Liver (tissue), 7 donors: ENCODE measurements at regions not wholly inside any gene's neighbourhood (a gene's known extent, or its start where the extent isn't known, plus 50 kb on each side); places are given as distances from the start of the nearest gene placed in this dataset.

Source experiments
- DNase-seq: peaks from one replicate; pipeline ENCODE4 v3.0.0-alpha.2; 2017; ENCODE audit warnings: low spot score
- H3K27ac ChIP-seq, 2 donors: one replicate each; pipeline ENCODE4 v1.7.0; 2013; ENCODE audit warnings: inconsistent platforms in 2 of 2, low read length in 2 of 2, control low read depth in 1 of 2, low read depth in 1 of 2, mild to moderate bottlenecking in 1 of 2
- H3K27me3 ChIP-seq, 4 donors: one replicate each; pipeline versions ENCODE4 v1.6.1 to v1.7.0; 2013; ENCODE audit warnings: low read length in 3 of 4, inconsistent platforms in 1 of 4, mild to moderate bottlenecking in 1 of 4, moderate library complexity in 1 of 4; ENCODE audit not compliant: control insufficient read depth in 4 of 4, insufficient read depth in 4 of 4
- H3K36me3 ChIP-seq, 4 donors: one replicate each; pipeline versions ENCODE4 v1.6.1 to v1.7.0; 2013; ENCODE audit warnings: low read length in 3 of 4, mild to moderate bottlenecking in 3 of 4, low read depth in 1 of 4, moderate library complexity in 1 of 4; ENCODE audit not compliant: control insufficient read depth in 4 of 4, insufficient read depth in 3 of 4
- H3K4me1 ChIP-seq, 4 donors: one replicate each; pipeline versions ENCODE4 v1.6.1 to v1.7.0; 2013; ENCODE audit warnings: low read length in 3 of 4, mild to moderate bottlenecking in 3 of 4, moderate library complexity in 1 of 4; ENCODE audit not compliant: control insufficient read depth in 4 of 4, insufficient read depth in 4 of 4
- H3K4me3 ChIP-seq, 3 donors: one replicate each; pipeline versions ENCODE4 v1.6.1 to v1.7.0; 2013; ENCODE audit warnings: low read length in 3 of 3, control low read depth in 1 of 3, low read depth in 1 of 3, mild to moderate bottlenecking in 1 of 3
- H3K9ac ChIP-seq, 2 donors: one replicate each; pipeline ENCODE4 v1.7.0; 2013; ENCODE audit warnings: low read length in 2 of 2, mild to moderate bottlenecking in 2 of 2, moderate library complexity in 2 of 2, control low read depth in 1 of 2, low read depth in 1 of 2
- H3K9me3 ChIP-seq, 4 donors: one replicate each; pipeline versions ENCODE4 v1.6.1 to v1.7.0; 2013; ENCODE audit warnings: low read length in 3 of 4; ENCODE audit not compliant: control insufficient read depth in 4 of 4
- EGR1 ChIP-seq, 2 donors: IDR thresholded peaks; 2 replicates each; pipeline ENCODE4 v1.6.1; 2016 to 2018; ENCODE audit warnings: antibody characterized with exemption in 2 of 2, low read depth in 2 of 2
- FOXA1 ChIP-seq: IDR thresholded peaks from 2 replicates; pipeline ENCODE4 v1.6.1; 2016; ENCODE audit warnings: antibody characterized with exemption
- FOXA2 ChIP-seq: IDR thresholded peaks from 2 replicates; pipeline ENCODE4 v1.6.1; 2016; ENCODE audit warnings: antibody characterized with exemption
- GABPA ChIP-seq, 2 donors: IDR thresholded peaks in 1 of 2; conservative IDR thresholded peaks in 1 of 2; 2 replicates each; pipeline ENCODE4 v1.6.1; 2016; ENCODE audit warnings: antibody characterized with exemption in 2 of 2, mild to moderate bottlenecking in 1 of 2, moderate library complexity in 1 of 2
- HNF4A ChIP-seq, 2 donors: conservative IDR thresholded peaks; 2 replicates each; pipeline ENCODE4 v1.6.1; 2016; ENCODE audit warnings: antibody characterized with exemption in 2 of 2, mild to moderate bottlenecking in 2 of 2
- HNF4G ChIP-seq: IDR thresholded peaks from 2 replicates; pipeline ENCODE4 v1.6.1; 2016; ENCODE audit warnings: antibody characterized with exemption
- JUND ChIP-seq, 2 donors: IDR thresholded peaks; 2 replicates each; pipeline ENCODE4 v1.6.1; 2016; ENCODE audit warnings: antibody characterized with exemption in 2 of 2
- NR2F2 ChIP-seq: IDR thresholded peaks from 2 replicates; pipeline ENCODE4 v1.6.1; 2016; ENCODE audit warnings: antibody characterized with exemption
- RAD21 ChIP-seq, 2 donors: IDR thresholded peaks; 2 replicates each; pipeline ENCODE4 v1.6.1; 2016; ENCODE audit warnings: antibody characterized with exemption in 2 of 2, mild to moderate bottlenecking in 2 of 2
- RXRA ChIP-seq, 2 donors: IDR thresholded peaks; 2 replicates each; pipeline ENCODE4 v1.6.1; 2017 to 2018; ENCODE audit warnings: antibody characterized with exemption in 2 of 2, mild to moderate bottlenecking in 1 of 2
- SP1 ChIP-seq: IDR thresholded peaks from 2 replicates; pipeline ENCODE4 v1.6.1; 2018; ENCODE audit warnings: antibody characterized with exemption, mild to moderate bottlenecking
- TAF1 ChIP-seq: conservative IDR thresholded peaks from 2 replicates; pipeline ENCODE4 v1.6.1; 2016; ENCODE audit warnings: antibody characterized with exemption, mild to moderate bottlenecking
- YY1 ChIP-seq: IDR thresholded peaks from 2 replicates; pipeline ENCODE4 v1.6.1; 2016; ENCODE audit warnings: antibody characterized with exemption, mild to moderate bottlenecking
- WGBS: extraction: QIAGEN DNeasy Blood & Tissue Kit; methylation state at CpG from one replicate; pipeline ENCODE4 v1.1.7; 2013; 5-methylcytosine and 5-hydroxymethylcytosine counted together
- TF ChIP-seq, protein P1 (sequence below): IDR thresholded peaks from 2 replicates; pipeline ENCODE4 v1.6.1; 2016; ENCODE audit warnings: antibody characterized with exemption
- TF ChIP-seq, protein P2 (sequence below): IDR thresholded peaks from 2 replicates; pipeline ENCODE4 v1.6.1; 2016; ENCODE audit warnings: antibody characterized with exemption
- TF ChIP-seq, protein P3 (sequence below): IDR thresholded peaks from 2 replicates; pipeline ENCODE4 v1.6.1; 2016; ENCODE audit warnings: antibody characterized with exemption, mild to moderate bottlenecking
- TF ChIP-seq, protein P4 (sequence below): IDR thresholded peaks from 2 replicates; pipeline ENCODE4 v1.6.1; 2016; ENCODE audit warnings: antibody characterized with exemption
- donor health status: healthy.
- donor health status: healthy.
- donor health status: healthy.
- donor health status: healthy.

DNA sequence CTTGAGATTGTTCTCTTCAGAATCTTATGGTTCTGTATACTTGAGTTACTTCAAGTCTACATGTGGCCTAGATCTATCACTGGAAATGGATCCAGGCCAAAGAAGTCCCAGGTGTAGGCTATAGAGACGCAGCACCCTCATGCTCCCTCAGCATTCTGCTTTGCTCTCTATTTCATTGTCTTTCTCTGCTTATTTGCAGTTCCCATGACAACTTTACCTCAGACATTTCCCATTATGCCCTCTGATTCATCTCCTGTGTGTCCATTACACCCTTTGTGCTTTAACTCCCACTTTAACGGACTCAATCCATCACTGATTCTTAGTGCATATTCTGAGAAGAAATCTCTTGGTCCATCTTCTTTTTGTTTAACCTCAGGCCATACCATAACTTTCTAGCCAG lies 236.9 kb upstream of the NRIP1 start:
- 93% methylated on average over 2 of the region's 2 CpGs for WGBS
- TF ChIP-seq SP1 = no peak
- no peak for TF ChIP-seq HNF4G
- no peak for TF ChIP-seq EGR1 (IDR thresholded peaks at IDR 0.05; ENCODE audit: low read depth in 2 of 2)
- TF ChIP-seq FOXA1 = no peak
- TF ChIP-seq YY1 = no peak
- TF ChIP-seq RXRA (IDR thresholded peaks at IDR 0.05) = no peak
- no peak for TF ChIP-seq JUND (IDR thresholded peaks at IDR 0.05)
- Histone ChIP-seq H3K27ac (no peak overlapping the region), H3K27me3 (no peaks in the 10 kb centered on the region), H3K9me3 (peaks cover 0 to 1% (median 0%) of the 10 kb centered on the region in 4 donors), H3K4me1 (no peaks in the 10 kb centered on the region), H3K9ac (no peak overlapping the region), H3K4me3 (no peak overlapping the region), H3K36me3 (no peaks in the 10 kb centered on the region)
- DNase-seq = no peak

DNA sequence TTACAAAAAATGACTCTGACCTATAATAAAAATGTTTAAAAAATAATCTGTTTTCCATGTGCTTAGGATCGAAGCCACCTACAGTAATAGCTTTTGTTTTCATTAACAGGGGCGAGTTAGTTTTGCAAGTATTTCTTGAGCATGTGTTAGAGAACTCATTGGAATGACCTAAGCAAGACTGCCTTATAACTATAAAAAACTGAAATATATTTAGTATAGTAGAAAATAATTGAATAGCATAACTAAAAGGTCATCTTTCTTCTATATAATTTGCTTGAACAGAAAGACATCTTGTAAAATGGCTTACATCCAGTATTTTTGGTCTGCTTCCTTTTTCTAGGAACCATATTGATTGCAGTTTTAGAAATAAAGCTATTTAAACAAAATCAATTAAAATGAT lies 241.5 kb upstream of the NRIP1 start:
- TF ChIP-seq NR2F2 (no peak), FOXA1 (no peak), FOXA2 (no peak), TAF1 (no peak), RAD21 (IDR thresholded peaks at IDR 0.05) (no peak), YY1 (no peak), EGR1 (IDR thresholded peaks at IDR 0.05; ENCODE audit: low read depth in 2 of 2) (no peak), HNF4G (no peak), JUND (IDR thresholded peaks at IDR 0.05) (no peak)
- TF ChIP-seq, protein P1, sequence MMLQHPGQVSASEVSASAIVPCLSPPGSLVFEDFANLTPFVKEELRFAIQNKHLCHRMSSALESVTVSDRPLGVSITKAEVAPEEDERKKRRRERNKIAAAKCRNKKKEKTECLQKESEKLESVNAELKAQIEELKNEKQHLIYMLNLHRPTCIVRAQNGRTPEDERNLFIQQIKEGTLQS = no peak
- TF ChIP-seq, protein P2, sequence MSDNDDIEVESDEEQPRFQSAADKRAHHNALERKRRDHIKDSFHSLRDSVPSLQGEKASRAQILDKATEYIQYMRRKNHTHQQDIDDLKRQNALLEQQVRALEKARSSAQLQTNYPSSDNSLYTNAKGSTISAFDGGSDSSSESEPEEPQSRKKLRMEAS = no peak
- TF ChIP-seq, protein P3, sequence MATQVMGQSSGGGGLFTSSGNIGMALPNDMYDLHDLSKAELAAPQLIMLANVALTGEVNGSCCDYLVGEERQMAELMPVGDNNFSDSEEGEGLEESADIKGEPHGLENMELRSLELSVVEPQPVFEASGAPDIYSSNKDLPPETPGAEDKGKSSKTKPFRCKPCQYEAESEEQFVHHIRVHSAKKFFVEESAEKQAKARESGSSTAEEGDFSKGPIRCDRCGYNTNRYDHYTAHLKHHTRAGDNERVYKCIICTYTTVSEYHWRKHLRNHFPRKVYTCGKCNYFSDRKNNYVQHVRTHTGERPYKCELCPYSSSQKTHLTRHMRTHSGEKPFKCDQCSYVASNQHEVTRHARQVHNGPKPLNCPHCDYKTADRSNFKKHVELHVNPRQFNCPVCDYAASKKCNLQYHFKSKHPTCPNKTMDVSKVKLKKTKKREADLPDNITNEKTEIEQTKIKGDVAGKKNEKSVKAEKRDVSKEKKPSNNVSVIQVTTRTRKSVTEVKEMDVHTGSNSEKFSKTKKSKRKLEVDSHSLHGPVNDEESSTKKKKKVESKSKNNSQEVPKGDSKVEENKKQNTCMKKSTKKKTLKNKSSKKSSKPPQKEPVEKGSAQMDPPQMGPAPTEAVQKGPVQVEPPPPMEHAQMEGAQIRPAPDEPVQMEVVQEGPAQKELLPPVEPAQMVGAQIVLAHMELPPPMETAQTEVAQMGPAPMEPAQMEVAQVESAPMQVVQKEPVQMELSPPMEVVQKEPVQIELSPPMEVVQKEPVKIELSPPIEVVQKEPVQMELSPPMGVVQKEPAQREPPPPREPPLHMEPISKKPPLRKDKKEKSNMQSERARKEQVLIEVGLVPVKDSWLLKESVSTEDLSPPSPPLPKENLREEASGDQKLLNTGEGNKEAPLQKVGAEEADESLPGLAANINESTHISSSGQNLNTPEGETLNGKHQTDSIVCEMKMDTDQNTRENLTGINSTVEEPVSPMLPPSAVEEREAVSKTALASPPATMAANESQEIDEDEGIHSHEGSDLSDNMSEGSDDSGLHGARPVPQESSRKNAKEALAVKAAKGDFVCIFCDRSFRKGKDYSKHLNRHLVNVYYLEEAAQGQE = no peak
- Histone ChIP-seq H3K4me3 (no peak overlapping the region), H3K27me3 (no peaks in the 10 kb centered on the region), H3K9me3 (peaks cover 0 to 1% (median 0%) of the 10 kb centered on the region in 4 donors), H3K9ac (no peak overlapping the region), H3K27ac (no peak overlapping the region), H3K36me3 (no peaks in the 10 kb centered on the region), H3K4me1 (no peaks in the 10 kb centered on the region)
- 98% methylated on average over 2 of the region's 2 CpGs for WGBS
- DNase-seq = no peak

DNA sequence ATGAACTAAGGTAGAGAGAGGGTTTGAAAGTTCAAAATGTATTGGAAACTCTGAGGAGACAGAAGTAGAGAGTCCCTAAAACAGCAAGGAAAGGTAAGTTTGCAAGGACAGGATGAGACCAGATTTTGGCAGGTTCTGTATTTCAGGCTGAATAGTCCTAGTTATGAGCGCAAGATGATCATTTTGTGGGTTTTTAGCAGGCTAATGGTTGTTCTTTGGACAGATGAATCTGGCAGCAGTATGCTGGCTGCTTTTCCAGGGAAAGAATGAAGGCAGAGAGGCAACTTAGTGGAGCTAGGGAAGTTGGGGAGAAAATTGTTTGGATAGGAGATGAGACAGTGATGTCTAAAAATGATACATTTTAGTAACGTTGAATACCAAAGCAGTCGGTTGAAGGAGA lies 243.5 kb upstream of the NRIP1 start:
- H3K27me3 ChIP-seq = no peaks in the 10 kb centered on the region
- no peak overlapping the region for H3K9ac ChIP-seq
- DNase-seq = no peak
- WGBS = 92% methylated on average over 3 of the region's 3 CpGs
- no peaks in the 10 kb centered on the region for H3K9me3 ChIP-seq
- no peaks in the 10 kb centered on the region for H3K4me1 ChIP-seq
- H3K36me3 ChIP-seq = no peaks in the 10 kb centered on the region
- no peak overlapping the region for H3K4me3 ChIP-seq
- H3K27ac ChIP-seq = no peak overlapping the region
- TF ChIP-seq NR2F2 (no peak), RAD21 (IDR thresholded peaks at IDR 0.05) (no peak), EGR1 (IDR thresholded peaks at IDR 0.05; ENCODE audit: low read depth in 2 of 2) (no peak), FOXA1 (no peak), GABPA (IDR thresholded peaks at IDR 0.05 in 1 of 2, conservative IDR thresholded peaks at IDR 0.05 in 1 of 2) (no peak), SP1 (no peak), JUND (IDR thresholded peaks at IDR 0.05) (no peak), FOXA2 (no peak), HNF4G (no peak), HNF4A (conservative IDR thresholded peaks at IDR 0.05) (no peak)
- TF ChIP-seq, protein P4, sequence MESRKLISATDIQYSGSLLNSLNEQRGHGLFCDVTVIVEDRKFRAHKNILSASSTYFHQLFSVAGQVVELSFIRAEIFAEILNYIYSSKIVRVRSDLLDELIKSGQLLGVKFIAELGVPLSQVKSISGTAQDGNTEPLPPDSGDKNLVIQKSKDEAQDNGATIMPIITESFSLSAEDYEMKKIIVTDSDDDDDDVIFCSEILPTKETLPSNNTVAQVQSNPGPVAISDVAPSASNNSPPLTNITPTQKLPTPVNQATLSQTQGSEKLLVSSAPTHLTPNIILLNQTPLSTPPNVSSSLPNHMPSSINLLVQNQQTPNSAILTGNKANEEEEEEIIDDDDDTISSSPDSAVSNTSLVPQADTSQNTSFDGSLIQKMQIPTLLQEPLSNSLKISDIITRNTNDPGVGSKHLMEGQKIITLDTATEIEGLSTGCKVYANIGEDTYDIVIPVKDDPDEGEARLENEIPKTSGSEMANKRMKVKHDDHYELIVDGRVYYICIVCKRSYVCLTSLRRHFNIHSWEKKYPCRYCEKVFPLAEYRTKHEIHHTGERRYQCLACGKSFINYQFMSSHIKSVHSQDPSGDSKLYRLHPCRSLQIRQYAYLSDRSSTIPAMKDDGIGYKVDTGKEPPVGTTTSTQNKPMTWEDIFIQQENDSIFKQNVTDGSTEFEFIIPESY = no peak
- TF ChIP-seq, protein P3 = no peak
- TF ChIP-seq, protein P2 = no peak
